HG03460 (cell line): ENCODE measurements at regions not wholly inside any gene's neighbourhood (a gene's known extent, or its start where the extent isn't known, plus 50 kb on each side); places are given as distances from the start of the nearest gene placed in this dataset.

Source experiments
- ATAC-seq: cut with Tn5 transposase; IDR thresholded peaks from one replicate; pipeline ENCODE4 v1.9.1; 2021; ENCODE audit not compliant: unreplicated experiment

DNA sequence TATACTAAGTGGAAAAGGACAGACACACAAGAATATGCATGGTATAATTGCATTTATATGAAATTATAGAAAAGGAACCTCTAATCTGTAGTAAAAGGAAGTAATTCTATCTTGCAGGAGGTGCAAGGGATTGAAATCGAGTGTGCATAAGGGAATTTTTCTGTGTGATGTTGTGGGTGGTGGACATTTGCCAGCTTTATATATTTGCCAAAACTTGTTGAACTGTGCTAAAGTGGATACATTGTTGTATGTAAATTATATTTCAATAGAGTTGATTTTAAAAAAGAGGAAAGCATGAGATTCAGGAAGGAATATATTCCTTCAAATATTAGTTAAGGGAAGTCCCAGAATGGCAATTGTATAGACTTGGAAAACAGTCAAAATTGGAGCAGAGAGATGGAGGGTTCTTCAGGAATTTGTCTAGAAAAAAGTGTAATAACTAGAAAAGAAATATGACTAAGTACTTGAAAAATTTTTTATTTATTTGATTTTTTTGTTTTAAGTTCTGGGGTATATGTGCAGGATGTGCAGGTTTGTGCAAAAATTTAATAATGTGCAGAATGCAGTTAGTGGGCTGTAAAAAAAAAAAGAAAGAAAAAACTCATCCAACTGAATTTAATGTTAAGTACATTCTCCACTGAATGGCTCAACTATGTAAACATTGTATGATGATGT is 96.1 kb downstream of the ARL4A start:
- ATAC-seq = no peak

GRCh38 chr7:12785473-12785872 is 98.0 kb downstream of the ARL4A start:
- no peak for ATAC-seq

GRCh38 chr7:12786494-12786893 is 99.1 kb downstream of the ARL4A start:
- no peak for ATAC-seq

DNA sequence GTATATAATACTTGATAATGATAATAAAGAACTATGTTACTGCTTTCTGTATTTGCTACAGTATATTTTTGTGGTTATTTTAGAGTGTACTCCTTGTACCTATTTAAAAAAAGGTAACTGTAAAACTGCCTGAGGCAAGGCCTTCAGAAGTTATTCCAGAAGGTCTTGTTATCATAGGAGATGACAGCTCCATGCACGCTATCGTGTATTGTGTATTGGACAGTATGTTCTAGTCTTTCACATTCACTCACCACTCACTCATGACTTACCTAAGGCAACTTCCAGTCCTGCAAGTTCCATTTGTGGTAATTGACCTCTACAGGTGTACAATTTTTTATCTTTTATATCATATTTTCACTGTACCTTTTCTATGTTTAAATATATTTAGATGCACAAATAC is 100.7 kb downstream of the ARL4A start:
- no peak for ATAC-seq

GRCh38 chr7:12788591-12788990 is 101.2 kb downstream of the ARL4A start:
- no peak for ATAC-seq

- no peak for ATAC-seq
Observed at GRCh38 chr7:12794722-12795302, 107.4 kb downstream of the ARL4A start.

- ATAC-seq = no peak
Observed at GRCh38 chr7:12796397-12797127, 109.1 kb downstream of the ARL4A start.

DNA sequence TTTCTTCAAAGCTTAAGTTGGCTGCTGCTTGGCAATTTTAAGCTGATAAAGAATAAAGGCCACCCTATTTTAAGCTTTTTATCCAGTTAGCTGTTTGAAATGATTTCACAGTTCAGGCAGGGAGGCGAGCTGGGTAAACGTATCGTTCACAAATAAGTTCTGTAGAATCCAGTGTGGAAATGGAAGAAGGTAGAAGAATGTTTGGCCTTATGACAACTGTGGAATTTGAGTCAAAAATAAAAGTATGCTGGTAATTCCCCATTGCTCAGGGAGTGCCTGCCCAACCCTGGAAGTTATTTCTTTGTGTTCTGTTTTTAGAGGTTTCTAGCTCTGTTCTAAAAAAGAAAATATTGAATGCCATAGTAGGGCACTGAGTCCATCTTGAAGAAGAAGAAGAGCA is 113.1 kb downstream of the ARL4A start:
- no peak for ATAC-seq

- ATAC-seq = no peak
Observed at GRCh38 chr7:12801107-12801506, 113.7 kb downstream of the ARL4A start.

DNA sequence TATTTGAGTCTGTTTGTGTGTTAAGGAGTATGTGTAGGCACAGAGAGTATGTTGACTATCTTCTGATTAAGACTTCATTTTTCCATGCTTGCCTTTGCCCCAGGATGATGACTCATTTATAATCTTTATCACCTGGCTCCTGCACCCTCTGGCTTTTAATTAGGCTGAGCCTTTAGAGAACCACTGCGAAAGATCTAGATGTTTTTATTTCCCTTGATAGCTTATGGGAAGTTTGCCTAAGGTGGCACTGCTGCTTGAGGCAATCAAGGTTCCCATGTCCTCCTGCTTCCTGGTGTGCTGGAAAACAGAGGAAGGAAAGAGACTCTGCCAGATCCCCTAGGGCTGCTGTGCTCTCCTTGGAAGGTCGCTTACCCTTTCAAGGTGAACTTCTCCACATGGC is 114.6 kb downstream of the ARL4A start:
- no peak for ATAC-seq

DNA sequence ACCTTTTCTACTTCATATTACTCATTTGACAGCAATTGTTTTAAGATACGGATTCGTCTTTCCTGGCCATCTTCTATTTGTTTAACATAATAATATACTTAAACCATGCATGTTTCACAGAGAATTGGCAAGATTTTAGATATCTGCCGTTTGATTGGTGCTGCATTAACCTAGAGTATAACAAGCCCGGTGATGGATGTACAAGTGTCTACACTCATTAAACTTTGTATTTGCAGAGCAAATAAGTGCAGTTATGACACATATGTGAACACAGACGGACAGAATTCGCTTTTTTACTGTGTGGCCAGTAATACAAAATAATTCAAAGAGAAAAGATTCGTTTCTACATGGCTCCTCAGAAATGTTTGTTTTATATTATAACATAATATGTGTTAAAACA is 116.1 kb downstream of the ARL4A start:
- no peak for ATAC-seq

DNA sequence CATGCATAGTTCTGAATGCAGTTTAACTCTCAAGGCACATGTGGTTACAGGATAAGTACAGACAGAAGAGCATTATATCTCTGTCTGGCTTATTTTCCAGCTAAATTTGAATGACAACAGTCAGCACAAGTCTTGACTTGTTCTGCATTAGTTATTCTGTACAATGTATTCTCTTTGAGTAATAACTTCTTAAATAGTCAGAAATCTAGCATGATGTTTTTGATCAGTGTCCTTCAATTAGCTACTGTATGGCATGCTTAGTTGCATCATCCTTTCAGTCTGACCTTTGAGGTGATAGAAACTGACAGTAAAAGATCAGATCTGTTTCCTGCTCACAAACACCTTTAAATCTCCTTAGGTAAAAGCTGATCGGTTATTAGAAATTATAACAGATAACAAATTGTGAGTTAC is 118.1 kb downstream of the ARL4A start:
- ATAC-seq = no peak

- no peak for ATAC-seq
Observed at GRCh38 chr7:12805957-12806356, 118.5 kb downstream of the ARL4A start.

GRCh38 chr7:12809476-12809875 is 122.0 kb downstream of the ARL4A start:
- ATAC-seq = no peak

DNA sequence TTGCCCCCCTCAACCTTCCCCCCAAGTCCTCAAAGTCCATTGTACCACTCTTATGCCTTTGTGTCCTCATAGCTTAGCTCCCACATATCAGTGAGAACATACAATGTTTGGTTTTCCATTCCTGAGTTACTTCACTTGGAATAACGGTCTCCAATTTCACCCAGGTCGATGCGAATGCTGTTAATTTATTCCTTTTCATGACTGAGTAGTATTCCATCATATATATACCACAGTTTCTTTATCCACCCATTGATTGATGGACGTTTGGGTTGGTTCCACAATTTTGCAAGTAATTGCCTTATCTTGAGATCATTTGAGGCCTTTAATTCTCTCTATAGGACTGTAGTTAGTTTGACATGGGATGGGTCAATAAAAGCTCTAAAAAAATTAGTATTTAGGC is 124.7 kb downstream of the ARL4A start:
- no peak for ATAC-seq

DNA sequence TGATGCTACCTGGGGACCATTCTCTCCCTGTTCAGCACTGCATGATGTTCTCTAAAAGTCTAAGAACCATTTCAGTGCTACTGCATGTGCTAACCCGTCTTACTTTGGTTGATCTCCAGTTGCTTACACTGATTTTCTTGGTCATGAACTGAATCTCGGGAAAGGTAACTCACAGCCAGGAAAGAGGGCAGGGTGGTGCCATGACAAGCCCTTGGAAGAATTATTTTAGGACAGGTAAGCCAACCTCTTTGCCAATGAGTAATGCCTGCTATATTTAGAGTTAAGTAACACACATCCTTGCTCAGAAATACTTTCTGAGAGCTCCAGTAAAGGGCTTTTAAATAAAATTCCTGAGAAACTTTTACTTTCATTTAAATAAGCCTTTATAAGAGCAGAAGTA is 126.7 kb downstream of the ARL4A start:
- no peak for ATAC-seq

DNA sequence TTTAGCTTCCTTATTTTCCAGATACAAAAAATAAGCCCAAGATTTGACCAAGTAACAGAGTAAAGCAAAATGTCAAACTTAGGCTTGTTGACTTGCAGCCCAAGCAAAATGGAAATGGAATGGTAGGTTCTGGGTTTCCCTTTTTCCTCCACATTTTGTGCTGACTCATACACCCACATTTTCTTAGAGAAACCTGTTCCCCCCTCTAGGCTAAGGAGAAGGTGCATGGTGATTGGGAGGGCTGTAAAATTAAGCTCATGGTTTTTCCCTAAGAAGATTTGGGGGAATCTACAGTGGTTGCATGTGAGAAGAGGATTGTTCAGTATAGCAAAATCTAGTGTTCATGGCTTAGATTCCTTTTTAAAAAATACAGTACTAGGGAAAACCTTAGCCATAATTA is 127.4 kb downstream of the ARL4A start:
- no peak for ATAC-seq

DNA sequence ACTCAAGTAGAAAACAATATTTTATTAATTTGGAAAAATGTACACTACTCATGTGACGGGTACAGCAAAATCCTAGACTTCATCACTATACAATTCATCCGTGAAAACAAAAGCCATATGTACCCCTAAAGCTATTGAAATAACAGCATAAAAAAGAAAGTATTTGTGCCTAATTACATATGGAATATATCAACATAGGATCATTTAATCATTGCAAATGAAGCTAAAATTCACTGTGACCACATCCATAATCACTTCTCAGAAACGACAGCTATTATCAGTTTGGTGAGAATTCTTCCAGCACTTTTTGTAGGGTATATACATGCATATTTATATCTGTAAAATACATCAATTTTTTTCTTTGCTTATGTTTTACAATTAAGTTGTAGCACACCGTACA is 128.0 kb downstream of the ARL4A start:
- no peak for ATAC-seq

GRCh38 chr7:12815871-12816270 is 128.4 kb downstream of the ARL4A start:
- ATAC-seq = no peak

- ATAC-seq = no peak
Observed at GRCh38 chr7:12820777-12821176, 133.3 kb downstream of the ARL4A start.

DNA sequence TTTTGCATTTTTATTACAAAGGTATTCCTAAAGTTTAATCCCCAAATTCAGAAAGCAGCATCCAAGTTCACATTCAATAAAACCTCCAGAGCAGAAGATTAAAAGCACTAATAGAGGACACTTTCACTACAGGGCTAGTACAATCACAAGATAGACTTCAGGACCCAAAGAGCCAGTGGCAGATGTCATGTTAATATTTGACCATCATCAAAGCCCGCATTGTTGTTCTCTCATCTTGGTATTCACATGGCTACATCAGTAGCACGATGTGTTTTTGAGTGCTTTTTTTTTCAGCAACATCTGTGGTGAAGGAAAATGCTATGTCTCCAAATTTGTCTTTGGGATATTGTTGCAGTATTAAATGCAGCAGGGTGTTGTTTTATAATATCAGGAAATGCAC is 134.3 kb downstream of the ARL4A start:
- no peak for ATAC-seq

- no peak for ATAC-seq
Observed at GRCh38 chr7:12826079-12826478, 138.6 kb downstream of the ARL4A start.
